Psoas muscle (tissue), 7 donors: ENCODE measurements at regions not wholly inside any gene's neighbourhood (a gene's known extent, or its start where the extent isn't known, plus 50 kb on each side); places are given as distances from the start of the nearest gene placed in this dataset.

Source experiments
- ATAC-seq, 4 donors: fragments of 200-7000 bp; cut with Tn5 transposase; one replicate each; pipeline ENCODE4 v1.9.1; 2020; ENCODE audit warnings: moderate library complexity in 3 of 4, mild to moderate bottlenecking in 2 of 4
- DNase-seq, 2 donors: peaks; one replicate each; pipeline ENCODE4 v3.0.0-alpha.2; 2020
- H3K27ac ChIP-seq: fragments of 200-600 bp; one replicate; pipeline ENCODE4 v1.8.0; 2022
- H3K27me3 ChIP-seq, 3 donors: fragments of 200-600 bp in 1 of 3; one replicate each; pipeline versions ENCODE4 v1.6.1 to v1.8.0; 2013 to 2022; ENCODE audit warnings: low read length in 2 of 3, mild to moderate bottlenecking in 2 of 3, moderate library complexity in 1 of 3; ENCODE audit not compliant: insufficient read depth in 3 of 3
- H3K36me3 ChIP-seq, 2 donors: fragments of 200-600 bp in 1 of 2; one replicate each; pipeline versions ENCODE4 v1.6.1 to v1.8.0; 2013 to 2022; ENCODE audit warnings: low read depth in 1 of 2, mild to moderate bottlenecking in 1 of 2, moderate library complexity in 1 of 2; ENCODE audit not compliant: insufficient read depth in 1 of 2
- H3K4me1 ChIP-seq: fragments of 200-600 bp; one replicate; pipeline ENCODE4 v1.8.0; 2022
- H3K4me3 ChIP-seq: fragments of 200-600 bp; one replicate; pipeline ENCODE4 v1.8.0; 2022; ENCODE audit warnings: mild to moderate bottlenecking
- H3K9me3 ChIP-seq: fragments of 200-600 bp; one replicate; pipeline ENCODE4 v1.8.0; 2022
- CTCF ChIP-seq: fragments of 200-600 bp; IDR thresholded peaks from one replicate; pipeline ENCODE4 v1.8.0; 2022; ENCODE audit warnings: antibody characterized with exemption
- WGBS, 3 donors: extraction: QIAGEN DNeasy Blood & Tissue Kit; methylation state at CpG; one replicate each; pipeline versions ENCODE4 v1.1.6 to v1.1.7; 2013; 5-methylcytosine and 5-hydroxymethylcytosine counted together
- intact Hi-C, 2 donors: fragments of 100-400 bp; cut with DNase I; formaldehyde crosslinking; loops; one replicate each; pipeline versions ENCODE4 v1.11.0 to v1.14.2; 2022
- donor health status: healthy with polysubstance abuse.
- donor health status: DM: no; HTN: no; CAD: no; lungs with moderate emphysema.
- donor health status: Bipolar disorder and iron deficiency.
- donor health status: healthy.
- donor health status: DM: yes; HTN: yes; CAD: no.
- donor health status: DM: no; HTN: no; CAD: no.
- donor health status: DM: yes; HTN: yes; CAD: no.

- Histone ChIP-seq H3K36me3 (no peaks in the 10 kb centered on the region), H3K27me3 (no peaks in the 10 kb centered on the region), H3K4me1 (no peaks in the 10 kb centered on the region), H3K9me3 (peaks cover under 1% of the 10 kb centered on the region), H3K4me3 (no peak overlapping the region), H3K27ac (no peak overlapping the region)
- DNase-seq = no peak
- ATAC-seq = no peak
- intact Hi-C loops = no loop called here
- TF ChIP-seq CTCF = no peak
- 69 to 89% (median 72%) methylated on average over 2 of the region's 2 CpGs for WGBS, 3 donors
Observed at GRCh38 chr6:12504325-12504966, 212.1 kb upstream of the PHACTR1 start.

GRCh38 chr6:12505486-12505885 lies 211.1 kb upstream of the PHACTR1 start:
- ATAC-seq = no peak
- intact Hi-C loops = no loop called here
- H3K4me1 ChIP-seq = no peaks in the 10 kb centered on the region

GRCh38 chr6:12506159-12506558 lies 210.4 kb upstream of the PHACTR1 start:
- H3K27me3 ChIP-seq = no peaks in the 10 kb centered on the region

More at GRCh38 chr6:12505486-12505885, 211.1 kb upstream of the PHACTR1 start:
- Histone ChIP-seq H3K27me3 (no peaks in the 10 kb centered on the region), H3K4me3 (no peak overlapping the region), H3K27ac (no peak overlapping the region), H3K9me3 (no peaks in the 10 kb centered on the region), H3K36me3 (no peaks in the 10 kb centered on the region)
- no peak for DNase-seq
- 76 to 82% (median 82%) methylated on average over 4 of the region's 4 CpGs for WGBS, 3 donors
- no peak for TF ChIP-seq CTCF

GRCh38 chr6:12507636-12508035 lies 208.9 kb upstream of the PHACTR1 start:
- no peak overlapping the region for H3K4me3 ChIP-seq
- no peaks in the 10 kb centered on the region for H3K4me1 ChIP-seq
- WGBS, 3 donors = 57 to 60% (median 58%) methylated on average over 3 of the region's 3 CpGs
- no peaks in the 10 kb centered on the region for H3K27me3 ChIP-seq
- DNase-seq = no peak
- intact Hi-C loops = no loop called here
- no peak overlapping the region for H3K27ac ChIP-seq
- no peaks in the 10 kb centered on the region for H3K36me3 ChIP-seq
- no peak for TF ChIP-seq CTCF
- H3K9me3 ChIP-seq = no peaks in the 10 kb centered on the region
- ATAC-seq = no peak

More at GRCh38 chr6:12506159-12506558, 210.4 kb upstream of the PHACTR1 start:
- 65 to 78% (median 69%) methylated on average over 2 of the region's 2 CpGs for WGBS, 3 donors
- no peaks in the 10 kb centered on the region for H3K4me1 ChIP-seq
- H3K27ac ChIP-seq = no peak overlapping the region
- TF ChIP-seq CTCF = no peak
- ATAC-seq = no peak
- no peaks in the 10 kb centered on the region for H3K36me3 ChIP-seq
- no peak overlapping the region for H3K4me3 ChIP-seq
- no peaks in the 10 kb centered on the region for H3K9me3 ChIP-seq
- DNase-seq = no peak
- intact Hi-C loops = no loop called here

- ATAC-seq (no peak), DNase-seq (no peak)
- Histone ChIP-seq H3K4me1 (no peaks in the 10 kb centered on the region), H3K27me3 (no peaks in the 10 kb centered on the region), H3K36me3 (no peaks in the 10 kb centered on the region), H3K4me3 (no peak overlapping the region), H3K9me3 (no peaks in the 10 kb centered on the region), H3K27ac (no peak overlapping the region)
- no peak for TF ChIP-seq CTCF
- intact Hi-C loops = no loop called here
- 80 to 87% (median 80%) methylated on average over 4 of the region's 4 CpGs for WGBS, 3 donors
Observed at GRCh38 chr6:12508553-12508952, 208.0 kb upstream of the PHACTR1 start.
